Upper lobe of right lung (tissue), 1 donor: ENCODE measurements at regions not wholly inside any gene's neighbourhood (a gene's known extent, or its start where the extent isn't known, plus 50 kb on each side); places are given as distances from the start of the nearest gene placed in this dataset.

ENCODE experiments used
- ATAC-seq: fragments of 200-7000 bp; cut with Tn5 transposase; one replicate; pipeline ENCODE4 v1.9.1; 2020; ENCODE audit warnings: mild to moderate bottlenecking, moderate library complexity
- DNase-seq: peaks from one replicate; pipeline ENCODE4 v3.0.0-alpha.2; 2020
- H3K27ac ChIP-seq: fragments of 200-600 bp; one replicate; pipeline ENCODE4 v1.8.0; 2022
- H3K27me3 ChIP-seq: fragments of 200-600 bp; one replicate; pipeline ENCODE4 v1.8.0; 2022; ENCODE audit warnings: mild to moderate bottlenecking
- H3K36me3 ChIP-seq: fragments of 200-600 bp; one replicate; pipeline ENCODE4 v1.8.0; 2022
- H3K4me1 ChIP-seq: fragments of 200-600 bp; one replicate; pipeline ENCODE4 v1.8.0; 2022
- H3K4me3 ChIP-seq: fragments of 200-600 bp; one replicate; pipeline ENCODE4 v1.8.0; 2022; ENCODE audit warnings: mild to moderate bottlenecking
- H3K9me3 ChIP-seq: fragments of 200-600 bp; one replicate; pipeline ENCODE4 v1.8.0; 2022
- CTCF ChIP-seq: fragments of 200-600 bp; IDR thresholded peaks from one replicate; pipeline ENCODE4 v1.8.0; 2022; ENCODE audit warnings: antibody characterized with exemption
- intact Hi-C: fragments of 100-400 bp; cut with DNase I; formaldehyde crosslinking; loops from one replicate; pipeline ENCODE4 v1.11.0; 2022
- donor health status: DM: no; HTN: yes; CAD: no; lungs with severe emphysema.

GRCh38 chr10:37563107-37563714 lies 294.2 kb downstream of the ZNF248 start:
- H3K36me3 ChIP-seq = no peaks in the 10 kb centered on the region
- H3K4me1 ChIP-seq = no peaks in the 10 kb centered on the region
- H3K27me3 ChIP-seq = no peaks in the 10 kb centered on the region
- H3K4me3 ChIP-seq = no peak overlapping the region
- no peak for TF ChIP-seq CTCF
- no peaks in the 10 kb centered on the region for H3K9me3 ChIP-seq
- H3K27ac ChIP-seq = no peak overlapping the region
- ATAC-seq (peak; percentile 35), DNase-seq (no peak)
- intact Hi-C loops = no loop called here

GRCh38 chr10:37552881-37553280 lies 304.5 kb downstream of the ZNF248 start:
- DNase-seq (no peak), ATAC-seq (no peak)
- Histone ChIP-seq H3K27me3 (no peaks in the 10 kb centered on the region), H3K36me3 (no peaks in the 10 kb centered on the region), H3K9me3 (no peaks in the 10 kb centered on the region), H3K4me3 (no peak overlapping the region), H3K4me1 (no peaks in the 10 kb centered on the region), H3K27ac (no peak overlapping the region)
- intact Hi-C loops = no loop called here
- TF ChIP-seq CTCF = no peak

GRCh38 chr10:37549054-37549453 lies 308.4 kb downstream of the ZNF248 start:
- H3K27ac ChIP-seq = no peak overlapping the region
- H3K36me3 ChIP-seq = no peaks in the 10 kb centered on the region
- no peak for TF ChIP-seq CTCF
- no peak for DNase-seq
- H3K9me3 ChIP-seq = no peaks in the 10 kb centered on the region
- intact Hi-C loops = no loop called here
- H3K4me3 ChIP-seq = no peak overlapping the region
- H3K27me3 ChIP-seq = no peaks in the 10 kb centered on the region
- H3K4me1 ChIP-seq = no peaks in the 10 kb centered on the region
- no peak for ATAC-seq

DNA sequence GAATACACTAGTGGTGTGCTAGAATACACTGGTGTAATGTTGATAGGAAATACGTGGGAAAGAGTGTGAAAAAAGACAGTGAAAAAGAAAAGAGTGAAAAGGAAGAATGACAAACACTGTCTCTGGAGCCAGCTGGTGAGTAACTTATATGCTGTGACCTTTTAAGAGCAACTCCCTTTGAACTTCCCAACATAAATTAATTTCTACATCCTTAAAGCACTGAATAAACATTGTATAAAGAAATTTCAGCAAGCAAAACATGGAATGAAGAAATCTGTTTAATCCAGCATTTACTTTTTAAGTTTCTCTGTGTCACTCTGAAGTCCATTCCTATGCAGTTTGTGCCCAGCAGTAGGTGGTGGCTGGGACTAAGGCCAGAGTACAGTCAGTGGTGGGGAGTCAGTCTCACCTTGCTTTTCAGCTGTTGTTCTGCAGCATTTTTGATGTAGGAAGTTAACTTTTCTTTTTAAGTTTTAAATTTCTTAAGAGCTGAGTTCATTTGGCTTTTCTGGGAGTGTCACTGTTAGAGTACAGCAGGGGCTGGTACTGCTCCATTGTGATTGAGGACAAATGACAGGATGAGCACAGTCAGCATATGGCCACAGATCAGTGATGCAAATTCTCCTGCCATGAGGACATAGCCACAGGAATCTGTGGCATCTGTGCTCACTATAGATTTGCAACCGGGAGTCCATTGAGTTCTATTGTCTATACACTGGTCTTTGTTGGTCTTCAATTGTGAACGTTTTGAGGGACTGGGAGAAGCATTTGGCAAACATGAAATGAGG lies 321.8 kb downstream of the ZNF248 start:
- Histone ChIP-seq H3K27me3 (no peaks in the 10 kb centered on the region), H3K27ac (no peak overlapping the region), H3K36me3 (no peaks in the 10 kb centered on the region), H3K4me3 (no peak overlapping the region), H3K9me3 (no peaks in the 10 kb centered on the region), H3K4me1 (no peaks in the 10 kb centered on the region)
- no peak for DNase-seq
- no peak for ATAC-seq
- no peak for TF ChIP-seq CTCF
- intact Hi-C loops = no loop called here

DNA sequence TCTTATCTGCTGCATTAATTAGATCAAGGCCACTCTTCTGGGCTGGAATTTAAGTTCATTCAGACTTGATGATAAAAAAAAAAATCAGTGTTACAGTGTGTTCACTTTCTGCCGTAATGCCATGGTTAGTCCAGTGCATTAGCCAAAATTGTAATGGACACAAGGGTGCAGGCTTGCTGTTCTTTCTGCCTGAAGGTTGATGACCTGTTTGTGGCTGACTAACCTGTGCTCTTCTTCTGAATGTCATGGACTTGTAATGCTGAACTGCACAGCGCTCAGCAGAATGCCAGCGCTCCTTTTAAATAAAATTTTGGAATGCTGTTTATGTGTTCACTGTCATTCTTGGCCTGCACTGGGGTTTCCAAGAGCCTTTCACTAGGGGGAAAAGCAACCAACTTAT lies 323.2 kb downstream of the ZNF248 start:
- H3K27me3 ChIP-seq = no peaks in the 10 kb centered on the region
- DNase-seq (no peak), ATAC-seq (no peak)
- intact Hi-C loops = no loop called here
- no peaks in the 10 kb centered on the region for H3K36me3 ChIP-seq
- H3K4me1 ChIP-seq = no peaks in the 10 kb centered on the region
- no peak overlapping the region for H3K4me3 ChIP-seq
- H3K27ac ChIP-seq = no peak overlapping the region
- no peak for TF ChIP-seq CTCF
- no peaks in the 10 kb centered on the region for H3K9me3 ChIP-seq
